ENCODE measurements at regions not wholly inside any gene's neighbourhood (a gene's known extent, or its start where the extent isn't known, plus 50 kb on each side); places are given as distances from the start of the nearest gene placed in this dataset.
"Not testable (repeated sequence)": the region's sequence is repeated elsewhere in the genome, so short reads cannot be mapped to it uniquely, and the experiment has no call there.

DNA sequence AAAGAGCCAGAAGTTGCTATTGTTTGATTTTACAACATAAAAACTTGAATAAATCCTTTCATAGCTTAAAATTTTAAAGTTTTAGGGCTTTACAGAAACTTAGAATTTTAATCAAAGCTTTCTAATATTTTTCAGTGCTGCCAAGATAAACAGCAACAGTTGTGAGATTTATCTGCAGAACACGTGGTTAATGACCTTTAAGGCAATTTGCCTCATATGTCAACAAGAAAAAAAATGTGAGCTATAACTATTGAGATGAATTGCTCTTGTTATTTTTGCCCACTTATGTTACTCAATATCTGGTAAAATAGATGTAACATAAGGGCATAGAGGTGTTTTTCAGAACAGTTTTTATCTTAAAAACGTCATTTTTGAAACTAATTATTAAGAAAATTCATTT, 96.7 kb upstream of the NECTIN3 start:
- no peak for DNase-seq

DNA sequence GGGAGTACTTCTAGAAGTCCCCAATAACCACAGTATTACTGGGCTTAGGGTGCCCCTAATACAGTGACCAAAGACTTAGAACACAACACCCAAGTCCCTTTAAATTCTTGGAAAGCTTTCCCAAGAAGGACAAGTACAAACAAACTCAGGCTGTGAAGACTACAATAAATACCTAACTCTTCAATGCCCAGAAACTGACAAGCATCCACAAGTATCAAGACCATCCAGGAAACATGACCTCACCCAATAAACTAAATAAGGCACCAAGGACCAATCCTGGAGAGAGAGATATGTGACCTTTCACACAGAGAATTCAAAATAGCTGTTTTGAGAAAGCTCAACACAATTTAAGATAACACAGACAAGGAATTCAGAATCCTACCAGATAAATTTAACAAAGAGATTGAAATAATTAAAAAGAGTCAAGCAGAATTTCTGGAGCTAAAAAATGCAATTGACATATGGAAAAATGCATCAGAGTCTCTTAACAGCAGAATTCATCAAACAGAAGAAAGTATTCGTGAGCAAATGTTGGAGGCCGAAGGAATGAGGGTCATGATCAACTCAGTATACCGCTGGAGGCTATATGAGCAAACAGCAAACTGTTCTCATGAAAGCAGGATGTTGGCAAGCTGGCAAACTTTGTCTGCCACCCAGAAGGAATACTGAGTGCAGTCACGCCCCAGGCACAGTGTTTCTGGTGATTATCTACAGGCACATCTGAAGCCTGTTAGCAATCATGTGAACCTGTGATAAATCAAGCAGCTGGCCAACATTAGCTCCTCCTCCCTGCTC, 87.0 kb upstream of the NECTIN3 start:
- DNase-seq = no peak

DNA sequence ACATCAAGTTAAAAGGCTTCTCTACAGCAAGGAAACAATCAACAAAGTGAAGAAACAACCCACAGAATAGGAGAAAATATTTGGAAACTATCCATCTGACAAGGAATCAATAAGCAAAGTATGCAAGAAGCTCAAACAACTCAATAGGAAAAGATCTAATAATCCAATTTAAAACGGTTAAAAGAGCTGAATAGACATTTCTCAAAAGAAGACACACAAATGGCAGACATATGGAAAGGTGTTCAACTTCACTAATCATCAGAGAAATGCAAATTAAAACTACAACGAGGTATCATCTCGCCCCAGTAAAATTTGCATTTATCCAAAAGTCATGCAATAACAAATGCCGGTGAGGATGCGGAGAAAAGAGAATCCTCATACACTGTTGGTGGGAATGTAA, 82.2 kb upstream of the NECTIN3 start:
- no peak for DNase-seq

DNA sequence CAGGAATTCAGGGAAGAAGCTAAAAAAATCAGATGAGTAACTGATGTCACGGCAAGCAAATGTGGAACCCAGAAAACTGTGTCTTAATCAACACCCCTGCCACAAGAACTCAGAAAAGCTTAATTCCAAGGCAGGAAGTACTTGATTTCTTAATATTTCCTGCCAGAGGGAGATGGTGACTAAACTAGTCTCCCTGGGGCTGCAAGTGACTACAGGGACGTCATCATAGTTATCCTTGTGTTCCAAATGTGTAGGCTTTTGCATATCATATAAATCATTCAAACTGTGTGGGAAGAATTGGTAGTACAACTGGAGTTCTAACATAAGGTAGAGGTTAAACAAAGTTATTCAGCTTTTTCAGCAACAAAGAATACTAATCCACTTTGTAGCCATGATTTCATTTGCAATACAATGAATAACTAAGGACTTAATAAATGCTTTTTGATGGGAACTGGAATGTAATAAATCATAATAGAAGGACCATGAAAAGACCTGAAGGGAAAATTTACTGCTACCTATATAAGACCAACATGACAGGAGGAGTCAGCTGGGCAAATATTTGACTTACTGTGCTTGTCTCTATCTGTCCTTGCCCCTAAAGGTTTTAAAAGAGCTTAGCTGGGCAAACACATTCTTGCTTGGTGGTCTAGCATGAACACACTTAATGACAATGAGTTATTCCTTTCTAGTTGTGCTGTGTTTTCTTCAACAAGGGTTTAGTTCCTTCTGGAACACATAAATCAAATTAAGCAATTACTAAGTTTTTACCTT, 76.0 kb upstream of the NECTIN3 start:
- no peak for DNase-seq

DNA sequence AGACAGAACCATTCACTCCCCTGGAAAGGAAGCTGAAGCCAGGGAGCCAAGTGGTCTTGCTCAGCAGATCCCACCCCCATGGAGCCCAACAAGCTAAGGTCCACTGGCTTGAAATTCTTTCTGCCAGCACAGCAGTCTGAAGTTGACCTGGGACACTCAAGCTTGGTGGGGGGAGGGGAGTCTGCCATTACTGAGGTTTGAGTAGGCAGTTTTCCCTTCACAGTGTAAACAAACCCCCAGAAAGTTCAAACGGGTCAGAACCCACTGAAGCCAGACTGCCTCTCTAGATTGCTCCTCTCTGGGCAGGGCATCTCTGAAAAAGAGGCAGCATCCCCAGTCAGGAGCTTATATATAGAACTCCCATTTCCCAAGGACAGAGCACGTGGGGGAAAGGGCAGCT, 72.8 kb upstream of the NECTIN3 start:
- not testable (repeated sequence) for DNase-seq

DNA sequence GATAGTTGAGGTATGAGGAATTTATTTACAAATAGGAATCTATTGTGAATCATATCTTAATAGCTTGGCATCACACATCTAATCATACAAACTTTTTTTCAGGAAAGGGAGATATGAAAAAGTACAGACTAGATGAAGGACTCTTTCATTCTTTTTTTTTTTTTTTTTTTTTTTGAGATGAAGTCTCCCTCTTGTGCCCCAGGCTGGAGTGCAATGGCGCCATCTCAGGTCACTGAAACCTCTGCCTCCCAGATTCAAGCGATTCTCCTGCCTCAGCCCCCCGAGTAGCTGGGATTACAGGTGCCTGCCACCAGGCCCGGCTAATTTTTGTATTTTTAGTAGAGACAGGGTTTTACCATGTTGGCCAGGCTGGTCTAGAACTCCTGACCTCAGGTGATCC, 65.1 kb upstream of the NECTIN3 start:
- DNase-seq = not testable (repeated sequence)

DNA sequence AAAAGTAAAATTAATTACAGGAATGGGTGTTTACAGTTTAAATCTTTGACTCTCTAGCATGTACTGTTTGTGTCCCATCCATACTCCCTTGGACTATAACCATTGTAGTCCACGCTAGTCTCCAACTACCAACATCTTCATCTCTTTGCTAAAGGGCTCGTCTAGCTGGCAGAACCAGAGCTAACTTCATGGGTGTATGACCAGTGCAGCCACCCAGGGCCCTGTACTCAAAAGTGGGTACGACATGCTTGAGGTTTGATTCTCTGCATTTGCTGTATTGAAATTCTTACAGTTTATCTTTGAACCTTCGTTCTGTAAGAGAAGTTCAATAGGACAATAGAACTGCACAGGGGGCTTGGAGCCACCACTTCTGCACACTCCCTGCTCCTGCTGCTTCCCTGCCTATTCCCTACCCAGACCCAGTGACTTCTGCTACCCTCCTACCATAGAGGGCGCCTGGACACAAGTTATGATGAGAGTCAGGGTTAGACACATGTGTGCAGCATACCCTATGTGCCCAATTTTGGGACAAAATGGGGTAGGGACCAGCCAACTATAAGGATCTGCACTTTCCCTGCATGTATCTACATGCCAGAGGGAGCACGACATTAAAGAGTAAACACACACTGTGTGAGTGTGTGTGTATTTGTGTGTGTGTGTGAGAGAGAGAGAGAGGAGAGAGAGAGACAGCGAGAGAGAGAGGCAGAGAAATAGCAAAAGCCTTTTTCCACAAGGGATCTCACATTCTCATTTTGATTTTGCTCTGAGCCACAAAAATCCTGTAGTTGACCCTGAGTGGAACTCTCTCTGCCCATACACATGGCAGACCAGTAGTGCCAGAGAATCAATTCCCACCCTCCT, 59.0 kb upstream of the NECTIN3 start:
- DNase-seq = no peak

All from bone marrow (tissue), 2 donors.